Stomach (tissue), 4 donors: ENCODE measurements at regions not wholly inside any gene's neighbourhood (a gene's known extent, or its start where the extent isn't known, plus 50 kb on each side); places are given as distances from the start of the nearest gene placed in this dataset.

Experiments used
- EP300 ChIP-seq: sonication (generic); formaldehyde crosslinking; IDR thresholded peaks from one replicate; pipeline ENCODE4 v1.6.1; 2017; ENCODE audit warnings: antibody characterized with exemption
- POLR2A ChIP-seq, 4 donors: fragments of 450-650 bp; IDR thresholded peaks; one replicate each; pipeline ENCODE4 v1.6.1; 2016; ENCODE audit warnings: antibody characterized with exemption in 4 of 4, control low read depth in 2 of 4, mild to moderate bottlenecking in 1 of 4, moderate library complexity in 1 of 4
- POLR2AphosphoS5 ChIP-seq, 3 donors: sonication (generic); formaldehyde crosslinking; IDR thresholded peaks; one replicate each; pipeline ENCODE4 v1.6.1; 2016; ENCODE audit warnings: antibody characterized with exemption in 3 of 3
- TF ChIP-seq, protein P1 (sequence below), 7 experiments: fragments of 450-650 bp in 4 of 7; fragments of 200-600 bp in 3 of 7; sonication (generic) in 3 of 7; IDR thresholded peaks; one replicate each; pipeline ENCODE4 v1.5.1; 2016 to 2019; ENCODE audit warnings: antibody characterized with exemption in 7 of 7, control low read depth in 2 of 7, mild to moderate bottlenecking in 1 of 7

DNA sequence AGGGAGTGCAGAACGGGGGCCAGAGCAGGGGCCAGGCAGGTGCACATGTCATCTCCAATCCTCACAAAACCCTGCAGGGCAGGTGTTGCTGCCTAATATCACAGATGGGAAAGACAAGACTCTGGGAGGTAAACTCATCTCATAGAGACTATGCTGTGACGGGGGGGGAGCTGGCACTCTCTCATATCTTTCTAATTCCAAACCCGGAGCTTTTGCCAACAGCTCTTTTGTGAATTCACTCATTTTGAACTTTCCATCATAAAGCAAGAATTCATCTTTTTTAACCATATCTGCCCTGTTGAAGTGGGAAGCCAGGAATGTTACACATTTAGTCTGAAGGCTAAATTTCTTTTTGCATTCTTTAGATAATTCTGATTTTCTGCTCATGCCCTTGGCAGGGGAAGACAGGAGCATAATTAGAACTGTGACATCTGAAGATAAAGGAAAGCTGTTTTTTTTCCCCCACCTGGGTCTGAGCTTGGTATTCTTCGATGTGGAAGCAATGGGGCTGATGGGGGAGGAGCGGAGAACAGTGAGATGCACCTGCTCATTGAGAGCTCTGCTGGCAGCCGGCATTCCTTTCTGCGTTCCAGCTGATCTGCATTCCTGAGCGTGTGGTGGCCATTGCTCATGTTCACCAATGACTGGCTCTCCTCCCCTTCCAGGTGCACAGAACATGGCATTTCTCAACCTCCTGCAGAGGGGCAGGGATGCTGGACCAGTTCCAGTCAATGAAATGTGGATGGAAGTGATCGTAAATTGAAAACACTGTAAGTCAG is 159.2 kb downstream of the NSG2 start:
- TF ChIP-seq, protein P1, sequence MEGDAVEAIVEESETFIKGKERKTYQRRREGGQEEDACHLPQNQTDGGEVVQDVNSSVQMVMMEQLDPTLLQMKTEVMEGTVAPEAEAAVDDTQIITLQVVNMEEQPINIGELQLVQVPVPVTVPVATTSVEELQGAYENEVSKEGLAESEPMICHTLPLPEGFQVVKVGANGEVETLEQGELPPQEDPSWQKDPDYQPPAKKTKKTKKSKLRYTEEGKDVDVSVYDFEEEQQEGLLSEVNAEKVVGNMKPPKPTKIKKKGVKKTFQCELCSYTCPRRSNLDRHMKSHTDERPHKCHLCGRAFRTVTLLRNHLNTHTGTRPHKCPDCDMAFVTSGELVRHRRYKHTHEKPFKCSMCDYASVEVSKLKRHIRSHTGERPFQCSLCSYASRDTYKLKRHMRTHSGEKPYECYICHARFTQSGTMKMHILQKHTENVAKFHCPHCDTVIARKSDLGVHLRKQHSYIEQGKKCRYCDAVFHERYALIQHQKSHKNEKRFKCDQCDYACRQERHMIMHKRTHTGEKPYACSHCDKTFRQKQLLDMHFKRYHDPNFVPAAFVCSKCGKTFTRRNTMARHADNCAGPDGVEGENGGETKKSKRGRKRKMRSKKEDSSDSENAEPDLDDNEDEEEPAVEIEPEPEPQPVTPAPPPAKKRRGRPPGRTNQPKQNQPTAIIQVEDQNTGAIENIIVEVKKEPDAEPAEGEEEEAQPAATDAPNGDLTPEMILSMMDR (IDR thresholded peaks at IDR 0.05) = no peak
- TF ChIP-seq POLR2A (IDR thresholded peaks at IDR 0.05) (no peak), EP300 (no peak), POLR2AphosphoS5 (IDR thresholded peaks at IDR 0.05) (no peak)
